H1 (cell line): ENCODE measurements at regions not wholly inside any gene's neighbourhood (a gene's known extent, or its start where the extent isn't known, plus 50 kb on each side); places are given as distances from the start of the nearest gene placed in this dataset.

Experiments used
- CTCF ChIA-PET: fragments of 300-600 bp; sonication (Branson Sonifier 250); formaldehyde crosslinking; loops from one replicate; lab custom pipeline; 2021; ENCODE audit not compliant: partially characterized antibody; lab: Charles Lee
- POLR2A ChIA-PET: fragments of 300-600 bp; sonication (Branson Sonifier 250); formaldehyde crosslinking; loops from one replicate; lab custom pipeline; 2021; ENCODE audit warnings: inconsistent platforms; ENCODE audit not compliant: partially characterized antibody; lab: Charles Lee
- DNase-seq, 2 experiments: peaks; one replicate each; pipeline versions ENCODE4 v3.0.0 to v3.0.0-alpha.2; 2010 to 2022; ENCODE audit warnings: low spot score in 2 of 2, low read depth in 1 of 2, mixed read lengths in 1 of 2
- FAIRE-seq: peaks from 2 replicates; lab custom pipeline; 2011; peaks lifted over from hg19 to GRCh38; lab: Jason Lieb, UNC
- H2AFZ ChIP-seq: 2 replicates; pipeline ENCODE4 v1.8.1; 2012; ENCODE audit warnings: low read length, inconsistent platforms
- H2AK5ac ChIP-seq: 2 replicates; pipeline ENCODE4 v1.6.1; 2013; ENCODE audit warnings: low read depth, low read length
- H2BK120ac ChIP-seq: replicated peaks from 2 replicates; pipeline ENCODE3; 2013; ENCODE audit warnings: low read depth, low read length, inconsistent platforms
- H2BK12ac ChIP-seq: 2 replicates; pipeline ENCODE4 v1.6.1; 2013; ENCODE audit warnings: low read depth, low read length
- H2BK15ac ChIP-seq: 2 replicates; pipeline ENCODE4 v1.6.1; 2013; ENCODE audit warnings: low read length
- H2BK20ac ChIP-seq: 2 replicates; pipeline ENCODE4 v1.6.1; 2013; ENCODE audit warnings: low read length
- H2BK5ac ChIP-seq: 2 replicates; pipeline ENCODE4 v1.6.1; 2013; ENCODE audit warnings: low read depth, low read length
- H3K14ac ChIP-seq: 2 replicates; pipeline ENCODE4 v1.6.1; 2013; ENCODE audit warnings: inconsistent platforms; ENCODE audit not compliant: insufficient read length
- H3K18ac ChIP-seq: 2 replicates; pipeline ENCODE4 v1.6.1; 2013; ENCODE audit warnings: low read length; ENCODE audit errors: extremely low read depth
- H3K23ac ChIP-seq: 2 replicates; pipeline ENCODE4 v1.6.1; 2013; ENCODE audit warnings: inconsistent platforms; ENCODE audit not compliant: insufficient read length
- H3K23me2 ChIP-seq: 2 replicates; pipeline ENCODE4 v1.6.1; 2013; ENCODE audit warnings: low read depth, low read length
- H3K27ac ChIP-seq: 2 replicates; pipeline ENCODE4 v1.6.1; 2011; ENCODE audit warnings: low read depth, low read length, inconsistent platforms
- H3K27me3 ChIP-seq, 4 experiments: replicated peaks in 1 of 4; 1 replicate in 1 of 4; 2 replicates in 3 of 4; pipeline versions ENCODE4 v1.6.1 to v1.8.1; 2011 to 2013; ENCODE audit warnings: low read length in 3 of 4, mild to moderate bottlenecking in 3 of 4, inconsistent platforms in 2 of 4, mixed read lengths in 2 of 4, moderate library complexity in 1 of 4; ENCODE audit not compliant: control insufficient read depth in 3 of 4, insufficient read depth in 3 of 4; ENCODE audit errors: extremely low read depth in 1 of 4
- H3K36me3 ChIP-seq, 4 experiments: 2 replicates each; pipeline versions ENCODE4 v1.6.1 to v1.8.1; 2011 to 2013; ENCODE audit warnings: mild to moderate bottlenecking in 4 of 4, low read length in 3 of 4, moderate library complexity in 2 of 4, control low read depth in 1 of 4, inconsistent platforms in 1 of 4; ENCODE audit not compliant: insufficient read depth in 4 of 4, control insufficient read depth in 2 of 4
- H3K4ac ChIP-seq: replicated peaks from 2 replicates; pipeline ENCODE3; 2013; ENCODE audit warnings: low read length, low read depth, mixed read lengths, inconsistent platforms; ENCODE audit not compliant: insufficient read length
- H3K4me1 ChIP-seq, 4 experiments: replicated peaks in 1 of 4; 1 replicate in 1 of 4; 2 replicates in 3 of 4; pipeline versions ENCODE4 v1.6.1 to v1.8.1; 2011 to 2013; ENCODE audit warnings: low read length in 3 of 4, inconsistent platforms in 2 of 4, mixed read lengths in 1 of 4; ENCODE audit not compliant: insufficient read depth in 4 of 4, control insufficient read depth in 3 of 4
- H3K4me2 ChIP-seq, 2 experiments: 2 replicates each; pipeline versions ENCODE4 v1.6.1 to v1.8.1; 2011 to 2013; ENCODE audit warnings: low read depth in 2 of 2, low read length in 2 of 2, control low read depth in 1 of 2, inconsistent platforms in 1 of 2, mild to moderate bottlenecking in 1 of 2; ENCODE audit not compliant: insufficient read depth in 1 of 2
- H3K4me3 ChIP-seq, 4 experiments: fragments of 200-600, 300-600 bp in 1 of 4; sonication (generic), shearing (Covaris generic), sonication (Bioruptor Twin) in 1 of 4; 2 replicates each; pipeline versions ENCODE4 v1.5.1 to v1.8.1; 2011 to 2016; ENCODE audit warnings: low read length in 4 of 4, low read depth in 3 of 4, control low read depth in 2 of 4, inconsistent platforms in 2 of 4, mild to moderate bottlenecking in 2 of 4, mixed read lengths in 1 of 4, moderate library complexity in 1 of 4; ENCODE audit not compliant: insufficient read depth in 2 of 4; ENCODE audit errors: extremely low read depth in 1 of 4
- H3K56ac ChIP-seq: replicated peaks from 2 replicates; pipeline ENCODE3; 2013; ENCODE audit warnings: low read depth, mild to moderate bottlenecking, mixed read lengths, low read length, inconsistent platforms; ENCODE audit not compliant: insufficient read length
- H3K79me1 ChIP-seq: 2 replicates; pipeline ENCODE4 v1.6.1; 2013; ENCODE audit warnings: low read depth, low read length, control low read depth
- H3K79me2 ChIP-seq, 2 experiments: 2 replicates each; pipeline versions ENCODE4 v1.6.1 to v1.8.1; 2012 to 2013; ENCODE audit warnings: low read length in 2 of 2, mild to moderate bottlenecking in 2 of 2, inconsistent platforms in 1 of 2; ENCODE audit not compliant: insufficient read depth in 2 of 2, control insufficient read depth in 1 of 2
- H3K9ac ChIP-seq, 4 experiments: replicated peaks in 1 of 4; 1 replicate in 1 of 4; 2 replicates in 3 of 4; pipeline versions ENCODE4 v1.6.1 to v1.8.1; 2011 to 2013; ENCODE audit warnings: low read depth in 3 of 4, low read length in 3 of 4, control low read depth in 2 of 4, mild to moderate bottlenecking in 2 of 4, moderate library complexity in 2 of 4, inconsistent platforms in 1 of 4; ENCODE audit errors: extremely low read depth in 1 of 4
- H3K9me3 ChIP-seq, 2 experiments: 2 replicates each; pipeline versions ENCODE4 v1.6.1 to v1.8.1; 2012 to 2013; ENCODE audit warnings: mild to moderate bottlenecking in 2 of 2, moderate library complexity in 2 of 2, control low read depth in 1 of 2, inconsistent platforms in 1 of 2, low read depth in 1 of 2, low read length in 1 of 2, mixed read lengths in 1 of 2; ENCODE audit not compliant: insufficient read depth in 2 of 2
- H4K20me1 ChIP-seq, 2 experiments: replicated peaks in 1 of 2; 2 replicates each; pipeline versions ENCODE3 to v1.8.1; 2011 to 2013; ENCODE audit warnings: inconsistent platforms in 2 of 2, low read length in 2 of 2, mild to moderate bottlenecking in 1 of 2; ENCODE audit not compliant: insufficient read depth in 2 of 2, control insufficient read depth in 1 of 2
- H4K5ac ChIP-seq: 2 replicates; pipeline ENCODE4 v1.6.1; 2013; ENCODE audit warnings: low read length, low read depth, mixed read lengths, inconsistent platforms; ENCODE audit not compliant: insufficient read length
- H4K8ac ChIP-seq: 2 replicates; pipeline ENCODE4 v1.8.0; 2013; ENCODE audit warnings: mild to moderate bottlenecking, moderate library complexity, low read length, inconsistent platforms; ENCODE audit not compliant: insufficient read depth; ENCODE audit errors: extremely low read depth
- H4K91ac ChIP-seq: replicated peaks from 2 replicates; pipeline ENCODE3; 2013; ENCODE audit warnings: low read length, mixed read lengths, inconsistent platforms; ENCODE audit not compliant: insufficient read length
- EZH2 ChIP-seq: fragments of 200-600 bp; sonication (generic); IDR thresholded peaks from 2 replicates; pipeline ENCODE4 v1.7.1; 2012; ENCODE audit warnings: low read depth, mild to moderate bottlenecking, moderate library complexity, low read length, inconsistent platforms; ENCODE audit not compliant: severe bottlenecking
- WGBS, 2 experiments: shearing (Covaris generic) in 1 of 2; methylation state at CpG; one replicate each; pipeline versions ENCODE4 v1.1.6 to v1.1.7; 2013 to 2015; ENCODE audit warnings: low lambda C conversion rate in 2 of 2, mixed read lengths in 2 of 2, inconsistent platforms in 1 of 2, low coverage in 1 of 2, missing lambda C conversion rate in 1 of 2; ENCODE audit not compliant: insufficient replicate concordance in 2 of 2, insufficient coverage in 1 of 2, insufficient read length in 1 of 2; ENCODE audit errors: extremely low coverage in 1 of 2, missing lambda C conversion rate in 1 of 2; 5-methylcytosine and 5-hydroxymethylcytosine counted together

- 93% methylated on average over 1 of the region's 1 CpG; no CpG with 5 or more reads in 1 of the 2 experiments for WGBS, 2 experiments
- Histone ChIP-seq H2BK12ac (no peak overlapping the region), H3K9me3 (no peaks in the 10 kb centered on the region)
- POLR2A ChIA-PET: no interaction called here
- no peak for TF ChIP-seq EZH2
- TF ChIP-seq, all 59 proteins: peak for 0
- H2AK5ac ChIP-seq: no peak overlapping the region
- H4K20me1 ChIP-seq: no peaks in the 10 kb centered on the region
- no peaks in the 10 kb centered on the region for H3K27me3 ChIP-seq
- H3K14ac ChIP-seq: no peak overlapping the region
- no peak overlapping the region for H2AFZ ChIP-seq
- no peaks in the 10 kb centered on the region for H3K36me3 ChIP-seq
- CTCF ChIA-PET: interaction anchor here (1.0 kb wide), 1 partner anchor 27 kb away, joined by 3 read pairs; no protein-coding TSS in a partner anchor
- no peaks in the 10 kb centered on the region for H3K23me2 ChIP-seq
- no peaks in the 10 kb centered on the region for H3K79me2 ChIP-seq
- no peak overlapping the region for H2BK120ac ChIP-seq
- H3K18ac ChIP-seq: no peak overlapping the region
- no peak overlapping the region for H3K27ac ChIP-seq
- no peak overlapping the region for H3K9ac ChIP-seq
- H3K4ac ChIP-seq: no peak overlapping the region
- H3K79me1 ChIP-seq: no peaks in the 10 kb centered on the region
- H3K56ac ChIP-seq: no peak overlapping the region
- no peak overlapping the region for H3K23ac ChIP-seq
- H4K5ac ChIP-seq: no peak overlapping the region
- FAIRE-seq (no peak), DNase-seq (no peak)
- no peaks in the 10 kb centered on the region for H3K4me1 ChIP-seq
- no peak overlapping the region for H4K91ac ChIP-seq
- H3K4me2 ChIP-seq: no peak overlapping the region
- no peak overlapping the region for H2BK20ac ChIP-seq
- no peak overlapping the region for H2BK5ac ChIP-seq
- H2BK15ac ChIP-seq: no peak overlapping the region
- H3K4me3 ChIP-seq: no peak overlapping the region
- no peak overlapping the region for H4K8ac ChIP-seq
These were observed 366.7 kb downstream of the GABRG2 start for GRCh38 chr5:162434281-162434680.
